Activated naive CD4-positive, alpha-beta T cell treated with anti-CD3 and anti-CD28 coated beads for 36 hours (primary cell): ENCODE measurements at regions not wholly inside any gene's neighbourhood (a gene's known extent, or its start where the extent isn't known, plus 50 kb on each side); places are given as distances from the start of the nearest gene placed in this dataset.

Source experiments
- CTCF ChIA-PET: fragments of 350-600 bp; sonication (Branson Sonifier 250); formaldehyde crosslinking; loops from one replicate; lab custom pipeline; 2021; ENCODE audit warnings: antibody characterized with exemption; lab: Charles Lee
- DNase-seq: peaks from one replicate; pipeline ENCODE4 v3.0.0-alpha.2; 2020
- H3K27ac Mint-ChIP-seq: one replicate; pipeline ENCODE4 v1.8.0; 2021; ENCODE audit warnings: mild to moderate bottlenecking, mixed read lengths
- H3K27me3 Mint-ChIP-seq: one replicate; pipeline ENCODE4 v1.8.0; 2021; ENCODE audit warnings: low read depth, mixed read lengths
- H3K36me3 Mint-ChIP-seq: one replicate; pipeline ENCODE4 v1.8.0; 2021; ENCODE audit warnings: low read depth, mixed read lengths
- H3K4me1 Mint-ChIP-seq: one replicate; pipeline ENCODE4 v1.8.0; 2021; ENCODE audit warnings: low read depth, mixed read lengths
- H3K4me3 Mint-ChIP-seq: one replicate; pipeline ENCODE4 v1.8.0; 2021; ENCODE audit warnings: mild to moderate bottlenecking, moderate library complexity, mixed read lengths
- H3K9me3 Mint-ChIP-seq: one replicate; pipeline ENCODE4 v1.8.0; 2021; ENCODE audit warnings: mixed read lengths
- intact Hi-C: fragments of 100-400 bp; cut with micrococcal nuclease; formaldehyde crosslinking; loops from one replicate; pipeline ENCODE4 v1.15.1; 2023

GRCh38 chr12:45490232-45490881 is 239.1 kb upstream of the ARID2 start:
- H3K4me3 Mint-ChIP-seq, result no peak overlapping the region
- H3K4me1 Mint-ChIP-seq, result no peaks in the 10 kb centered on the region
- H3K36me3 Mint-ChIP-seq, result no peaks in the 10 kb centered on the region
- H3K27me3 Mint-ChIP-seq, result no peaks in the 10 kb centered on the region
- CTCF ChIA-PET, result interaction anchor here (0.6 to 1.3 kb wide), 3 partner anchors 60 to 235 kb away, joined by 3 to 4 read pairs (median 4); no protein-coding TSS in a partner anchor
- no peak overlapping the region for H3K27ac Mint-ChIP-seq
- no peaks in the 10 kb centered on the region for H3K9me3 Mint-ChIP-seq
- no peak for DNase-seq
- intact Hi-C loops, result no loop called here

GRCh38 chr12:45494279-45494678 is 235.2 kb upstream of the ARID2 start:
- CTCF ChIA-PET, result no interaction called here
- H3K9me3 Mint-ChIP-seq, result no peaks in the 10 kb centered on the region

GRCh38 chr12:45498645-45499044 is 230.9 kb upstream of the ARID2 start:
- CTCF ChIA-PET, result no interaction called here
- H3K27me3 Mint-ChIP-seq, result peaks cover 4% of the 10 kb centered on the region
- no peak for DNase-seq
- H3K9me3 Mint-ChIP-seq, result no peaks in the 10 kb centered on the region
- no peaks in the 10 kb centered on the region for H3K4me1 Mint-ChIP-seq
- intact Hi-C loops, result no loop called here
- no peak overlapping the region for H3K27ac Mint-ChIP-seq
- H3K4me3 Mint-ChIP-seq, result no peak overlapping the region
- no peaks in the 10 kb centered on the region for H3K36me3 Mint-ChIP-seq

More at GRCh38 chr12:45494279-45494678, 235.2 kb upstream of the ARID2 start:
- no peak for DNase-seq
- Mint-ChIP-seq H3K4me3 (no peak overlapping the region), H3K36me3 (no peaks in the 10 kb centered on the region), H3K27ac (no peak overlapping the region), H3K4me1 (no peaks in the 10 kb centered on the region), H3K27me3 (peaks cover 4% of the 10 kb centered on the region)
- intact Hi-C loops, result no loop called here

- intact Hi-C loops, result no loop called here
- no peaks in the 10 kb centered on the region for H3K36me3 Mint-ChIP-seq
- DNase-seq, result no peak
- no peaks in the 10 kb centered on the region for H3K4me1 Mint-ChIP-seq
- H3K27me3 Mint-ChIP-seq, result no peaks in the 10 kb centered on the region
- no peaks in the 10 kb centered on the region for H3K9me3 Mint-ChIP-seq
- no peak overlapping the region for H3K27ac Mint-ChIP-seq
- no peak overlapping the region for H3K4me3 Mint-ChIP-seq
- CTCF ChIA-PET, result no interaction called here
Measured at GRCh38 chr12:45502481-45503128, 226.9 kb upstream of the ARID2 start.

GRCh38 chr12:45503899-45504298 is 225.6 kb upstream of the ARID2 start:
- DNase-seq, result no peak
- H3K27ac Mint-ChIP-seq, result no peak overlapping the region
- H3K4me1 Mint-ChIP-seq, result no peaks in the 10 kb centered on the region
- intact Hi-C loops, result no loop called here
- H3K4me3 Mint-ChIP-seq, result no peak overlapping the region
- H3K9me3 Mint-ChIP-seq, result no peaks in the 10 kb centered on the region
- no peaks in the 10 kb centered on the region for H3K36me3 Mint-ChIP-seq
- no peaks in the 10 kb centered on the region for H3K27me3 Mint-ChIP-seq
- CTCF ChIA-PET, result no interaction called here

- H3K4me3 Mint-ChIP-seq, result no peak overlapping the region
- CTCF ChIA-PET, result no interaction called here
- intact Hi-C loops, result no loop called here
- H3K4me1 Mint-ChIP-seq, result peaks cover 3% of the 10 kb centered on the region
- no peaks in the 10 kb centered on the region for H3K27me3 Mint-ChIP-seq
- no peak overlapping the region for H3K27ac Mint-ChIP-seq
- H3K9me3 Mint-ChIP-seq, result no peaks in the 10 kb centered on the region
- DNase-seq, result no peak
- no peaks in the 10 kb centered on the region for H3K36me3 Mint-ChIP-seq
Measured at GRCh38 chr12:45504316-45505010, 225.0 kb upstream of the ARID2 start.

- Mint-ChIP-seq H3K36me3 (no peaks in the 10 kb centered on the region), H3K4me3 (no peak overlapping the region), H3K27me3 (no peaks in the 10 kb centered on the region), H3K27ac (no peak overlapping the region), H3K4me1 (peaks cover 3% of the 10 kb centered on the region), H3K9me3 (peaks cover 2% of the 10 kb centered on the region)
- peak; percentile 18 for DNase-seq
- CTCF ChIA-PET, result interaction anchor here (0.9 kb wide), 1 partner anchor 36 kb away, joined by 3 read pairs; no protein-coding TSS in a partner anchor
- intact Hi-C loops, result loop anchor here (1.0 kb wide), 1 partner anchor 8 kb away; no protein-coding TSS in a partner anchor
Measured at GRCh38 chr12:45509187-45509586, 220.3 kb upstream of the ARID2 start.

- CTCF ChIA-PET, result interaction anchor here (0.9 kb wide), 1 partner anchor 36 kb away, joined by 3 read pairs; no protein-coding TSS in a partner anchor
Measured at GRCh38 chr12:45509621-45510020, 219.9 kb upstream of the ARID2 start.

GRCh38 chr12:45517381-45517780 is 212.1 kb upstream of the ARID2 start:
- Mint-ChIP-seq H3K9me3 (no peaks in the 10 kb centered on the region), H3K27ac (no peak overlapping the region), H3K4me1 (peaks cover 12% of the 10 kb centered on the region), H3K4me3 (no peak overlapping the region), H3K27me3 (no peaks in the 10 kb centered on the region), H3K36me3 (no peaks in the 10 kb centered on the region)
- DNase-seq, result no peak
- CTCF ChIA-PET, result interaction anchor here (0.7 to 2.0 kb wide), 3 partner anchors 10 to 268 kb away, joined by 3 to 9 read pairs (median 5); no protein-coding TSS in a partner anchor
- intact Hi-C loops, result loop anchor here (1.0 to 5.0 kb wide), 2 partner anchors 8 to 285 kb away; no protein-coding TSS in a partner anchor

More at GRCh38 chr12:45509621-45510020, 219.9 kb upstream of the ARID2 start:
- H3K4me3 Mint-ChIP-seq, result no peak overlapping the region
- H3K27ac Mint-ChIP-seq, result no peak overlapping the region
- H3K36me3 Mint-ChIP-seq, result no peaks in the 10 kb centered on the region
- intact Hi-C loops, result loop anchor here (1.0 kb wide), 1 partner anchor 8 kb away; no protein-coding TSS in a partner anchor
- no peak for DNase-seq
- H3K27me3 Mint-ChIP-seq, result no peaks in the 10 kb centered on the region
- peaks cover 3% of the 10 kb centered on the region for H3K4me1 Mint-ChIP-seq
- peaks cover 2% of the 10 kb centered on the region for H3K9me3 Mint-ChIP-seq

- H3K4me1 Mint-ChIP-seq, result peaks cover 12% of the 10 kb centered on the region
- DNase-seq, result peak; percentile 83
- CTCF ChIA-PET, result interaction anchor here (0.7 to 2.0 kb wide), 3 partner anchors 11 to 210 kb away, joined by 3 to 5 read pairs (median 3); no protein-coding TSS in a partner anchor
- H3K27me3 Mint-ChIP-seq, result no peaks in the 10 kb centered on the region
- H3K27ac Mint-ChIP-seq, result peak overlapping the region; percentile 85
- H3K9me3 Mint-ChIP-seq, result peaks cover 10% of the 10 kb centered on the region
- intact Hi-C loops, result loop anchor here (1.0 to 5.0 kb wide), 4 partner anchors 209 to 472 kb away; partner anchors contain the start of gene SCAF11
- peaks cover 4% of the 10 kb centered on the region for H3K36me3 Mint-ChIP-seq
- H3K4me3 Mint-ChIP-seq, result peak overlapping the region; percentile 40
Measured at GRCh38 chr12:45518291-45519235, 210.9 kb upstream of the ARID2 start.

- Mint-ChIP-seq H3K9me3 (peaks cover 24% of the 10 kb centered on the region), H3K27me3 (no peaks in the 10 kb centered on the region), H3K4me1 (peaks cover 12% of the 10 kb centered on the region), H3K27ac (no peak overlapping the region), H3K36me3 (peaks cover 5% of the 10 kb centered on the region), H3K4me3 (no peak overlapping the region)
- CTCF ChIA-PET, result no interaction called here
- DNase-seq, result no peak
- intact Hi-C loops, result no loop called here
Measured at GRCh38 chr12:45522227-45522626, 207.3 kb upstream of the ARID2 start.
